GM23338 (cell line): ENCODE measurements at regions not wholly inside any gene's neighbourhood (a gene's known extent, or its start where the extent isn't known, plus 50 kb on each side); places are given as distances from the start of the nearest gene placed in this dataset.

Experiments used
- ATAC-seq: fragments of 200-7000 bp; cut with Tn5 transposase; 3 replicates; pipeline ENCODE4 v1.9.1; 2020
- DNase-seq: peaks from one replicate; pipeline ENCODE4 v3.0.0-alpha.2; 2015; ENCODE audit warnings: low spot score
- H2AFZ ChIP-seq: fragments of 200-600 bp; sonication (generic); 2 replicates; pipeline ENCODE4 v1.8.0; 2016; ENCODE audit warnings: antibody characterized with exemption, mild to moderate bottlenecking, moderate library complexity
- H3F3A ChIP-seq: fragments of 200-600 bp; sonication (generic); replicated peaks from 2 replicates; pipeline ENCODE4 v1.8.0; 2017; ENCODE audit warnings: antibody characterized with exemption, mixed run types, low read depth
- H3K27ac ChIP-seq: fragments of 200-600 bp; sonication (generic); 2 replicates; pipeline ENCODE4 v1.6.1; 2016; ENCODE audit warnings: low read depth
- H3K27me3 ChIP-seq: fragments of 200-600 bp; sonication (generic); 2 replicates; pipeline ENCODE4 v1.8.0; 2016; ENCODE audit warnings: mild to moderate bottlenecking, mixed run types, moderate library complexity; ENCODE audit not compliant: insufficient read depth
- H3K36me3 ChIP-seq: fragments of 200-600 bp; sonication (generic); 2 replicates; pipeline ENCODE4 v1.8.0; 2016; ENCODE audit warnings: mild to moderate bottlenecking; ENCODE audit not compliant: insufficient read depth
- H3K4me1 ChIP-seq: fragments of 200-600 bp; sonication (generic); 2 replicates; pipeline ENCODE4 v1.8.0; 2016; ENCODE audit warnings: mild to moderate bottlenecking, moderate library complexity; ENCODE audit not compliant: insufficient read depth
- H3K4me2 ChIP-seq: fragments of 200-600 bp; sonication (generic); 2 replicates; pipeline ENCODE4 v1.7.1; 2017; ENCODE audit warnings: mixed run types
- H3K4me3 ChIP-seq: fragments of 200-600 bp; sonication (generic); 2 replicates; pipeline ENCODE4 v1.6.1; 2016; ENCODE audit warnings: mixed run types
- H3K79me2 ChIP-seq: fragments of 200-600 bp; sonication (generic); replicated peaks from 2 replicates; pipeline ENCODE4 v1.8.0; 2017; ENCODE audit warnings: mild to moderate bottlenecking; ENCODE audit not compliant: insufficient read depth
- H3K9me2 ChIP-seq: fragments of 200-600 bp; sonication (generic); 2 replicates; pipeline ENCODE4 v1.8.0; 2017; ENCODE audit not compliant: insufficient read depth
- H4K20me1 ChIP-seq: fragments of 200-600 bp; sonication (generic); replicated peaks from 2 replicates; pipeline ENCODE4 v1.8.0; 2017; ENCODE audit warnings: mild to moderate bottlenecking; ENCODE audit not compliant: insufficient read depth
- H3K27ac Mint-ChIP-seq: 2 replicates; pipeline ENCODE4 v1.8.0; 2020; ENCODE audit warnings: inconsistent platforms, mild to moderate bottlenecking, moderate library complexity, mixed read lengths
- H3K27me3 Mint-ChIP-seq: 3 replicates; pipeline ENCODE4 v1.8.0; 2022; ENCODE audit warnings: low read depth, mild to moderate bottlenecking, moderate library complexity, mixed read lengths, inconsistent platforms; ENCODE audit not compliant: insufficient read depth, poor library complexity
- H3K36me3 Mint-ChIP-seq: 3 replicates; pipeline ENCODE4 v1.8.0; 2021; ENCODE audit warnings: low read depth, mild to moderate bottlenecking, inconsistent platforms, moderate library complexity, mixed read lengths
- H3K4me1 Mint-ChIP-seq: 3 replicates; pipeline ENCODE4 v1.8.0; 2020; ENCODE audit warnings: mild to moderate bottlenecking, inconsistent platforms, mixed read lengths
- H3K4me3 Mint-ChIP-seq: 3 replicates; pipeline ENCODE4 v1.8.0; 2021; ENCODE audit warnings: moderate library complexity, mild to moderate bottlenecking, inconsistent platforms, mixed read lengths
- H3K9me3 Mint-ChIP-seq: 3 replicates; pipeline ENCODE4 v1.8.0; 2020; ENCODE audit warnings: moderate library complexity, mild to moderate bottlenecking, inconsistent platforms, mixed read lengths
- CREB1 ChIP-seq: fragments of 250-450 bp; sonication (Bioruptor Pico); IDR thresholded peaks from 2 replicates; pipeline ENCODE4 v1.5.0; 2020; ENCODE audit warnings: low read depth, mild to moderate bottlenecking, moderate library complexity
- CTCF ChIP-seq, 2 experiments: fragments of 200-600 bp in 1 of 2; sonication (generic) in 1 of 2; conservative IDR thresholded peaks; 2 replicates each; pipeline versions ENCODE4 v1.5.1 to v1.6.1; 2016 to 2017; ENCODE audit warnings: antibody characterized with exemption in 2 of 2, low read depth in 2 of 2, mild to moderate bottlenecking in 2 of 2, moderate library complexity in 1 of 2
- ETS1 ChIP-seq: IDR thresholded peaks from 2 replicates; pipeline ENCODE4 v1.6.1; 2016; ENCODE audit warnings: antibody characterized with exemption
- EZH2 ChIP-seq: fragments of 200-600 bp; sonication (generic); IDR thresholded peaks from one replicate; pipeline ENCODE4 v1.8.0; 2017; ENCODE audit warnings: antibody characterized with exemption, mild to moderate bottlenecking, low read depth; ENCODE audit not compliant: unreplicated experiment
- JUNB ChIP-seq: IDR thresholded peaks from one replicate; pipeline ENCODE4 v1.6.1; 2016; ENCODE audit warnings: antibody characterized with exemption; ENCODE audit not compliant: unreplicated experiment
- STAT1 ChIP-seq: IDR thresholded peaks from one replicate; pipeline ENCODE4 v1.6.1; 2016; ENCODE audit warnings: antibody characterized with exemption; ENCODE audit not compliant: unreplicated experiment
- ZNF114 ChIP-seq: fragments of 250-450 bp; sonication (Bioruptor Pico); IDR thresholded peaks from 2 replicates; pipeline ENCODE4 v1.5.0; 2020; ENCODE audit warnings: mild to moderate bottlenecking, moderate library complexity
- TF ChIP-seq, protein P1 (sequence below): IDR thresholded peaks from one replicate; pipeline ENCODE4 v1.6.1; 2018; ENCODE audit warnings: antibody characterized with exemption; ENCODE audit not compliant: unreplicated experiment

GRCh38 chr3:164521139-164521538, 557.2 kb downstream of the SI start (continued):
- TF ChIP-seq, protein P1, sequence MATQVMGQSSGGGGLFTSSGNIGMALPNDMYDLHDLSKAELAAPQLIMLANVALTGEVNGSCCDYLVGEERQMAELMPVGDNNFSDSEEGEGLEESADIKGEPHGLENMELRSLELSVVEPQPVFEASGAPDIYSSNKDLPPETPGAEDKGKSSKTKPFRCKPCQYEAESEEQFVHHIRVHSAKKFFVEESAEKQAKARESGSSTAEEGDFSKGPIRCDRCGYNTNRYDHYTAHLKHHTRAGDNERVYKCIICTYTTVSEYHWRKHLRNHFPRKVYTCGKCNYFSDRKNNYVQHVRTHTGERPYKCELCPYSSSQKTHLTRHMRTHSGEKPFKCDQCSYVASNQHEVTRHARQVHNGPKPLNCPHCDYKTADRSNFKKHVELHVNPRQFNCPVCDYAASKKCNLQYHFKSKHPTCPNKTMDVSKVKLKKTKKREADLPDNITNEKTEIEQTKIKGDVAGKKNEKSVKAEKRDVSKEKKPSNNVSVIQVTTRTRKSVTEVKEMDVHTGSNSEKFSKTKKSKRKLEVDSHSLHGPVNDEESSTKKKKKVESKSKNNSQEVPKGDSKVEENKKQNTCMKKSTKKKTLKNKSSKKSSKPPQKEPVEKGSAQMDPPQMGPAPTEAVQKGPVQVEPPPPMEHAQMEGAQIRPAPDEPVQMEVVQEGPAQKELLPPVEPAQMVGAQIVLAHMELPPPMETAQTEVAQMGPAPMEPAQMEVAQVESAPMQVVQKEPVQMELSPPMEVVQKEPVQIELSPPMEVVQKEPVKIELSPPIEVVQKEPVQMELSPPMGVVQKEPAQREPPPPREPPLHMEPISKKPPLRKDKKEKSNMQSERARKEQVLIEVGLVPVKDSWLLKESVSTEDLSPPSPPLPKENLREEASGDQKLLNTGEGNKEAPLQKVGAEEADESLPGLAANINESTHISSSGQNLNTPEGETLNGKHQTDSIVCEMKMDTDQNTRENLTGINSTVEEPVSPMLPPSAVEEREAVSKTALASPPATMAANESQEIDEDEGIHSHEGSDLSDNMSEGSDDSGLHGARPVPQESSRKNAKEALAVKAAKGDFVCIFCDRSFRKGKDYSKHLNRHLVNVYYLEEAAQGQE = no peak

- Mint-ChIP-seq H3K36me3 (no peaks in the 10 kb centered on the region; the same call in 2 of the 3 replicates), H3K4me3 (no peak overlapping the region), H3K27me3 (peaks cover 2% of the 10 kb centered on the region), H3K27ac (no peak overlapping the region), H3K9me3 (no peaks in the 10 kb centered on the region; the same call in 2 of the 3 replicates), H3K4me1 (no peaks in the 10 kb centered on the region)
- DNase-seq (no peak), ATAC-seq (no peak)
- Histone ChIP-seq H3K36me3 (no peaks in the 10 kb centered on the region), H3K4me1 (no peaks in the 10 kb centered on the region), H3K9me2 (peaks cover 3% of the 10 kb centered on the region; the same call in 1 of the 2 replicates), H3K27ac (no peak overlapping the region), H3K4me3 (no peak overlapping the region), H3F3A (no peaks in the 10 kb centered on the region), H3K27me3 (no peaks in the 10 kb centered on the region), H4K20me1 (no peaks in the 10 kb centered on the region), H2AFZ (no peak overlapping the region), H3K79me2 (no peaks in the 10 kb centered on the region), H3K4me2 (no peak overlapping the region)
- TF ChIP-seq EZH2 (no peak), CTCF (conservative IDR thresholded peaks at IDR 0.05; ENCODE audit: low read depth in 2 of 2) (no peak), JUNB (no peak), CREB1 (CRISPR knock-in tag) (no peak), STAT1 (no peak), ETS1 (no peak), ZNF114 (CRISPR knock-in tag) (no peak)
- TF ChIP-seq, protein P1 = no peak
These were observed 563.0 kb downstream of the SI start for GRCh38 chr3:164515256-164515655.
